H1 (cell line): ENCODE measurements at regions not wholly inside any gene's neighbourhood (a gene's known extent, or its start where the extent isn't known, plus 50 kb on each side); places are given as distances from the start of the nearest gene placed in this dataset.

ENCODE experiments used
- CTCF ChIA-PET: fragments of 300-600 bp; sonication (Branson Sonifier 250); formaldehyde crosslinking; loops from one replicate; lab custom pipeline; 2021; ENCODE audit not compliant: partially characterized antibody; lab: Charles Lee
- POLR2A ChIA-PET: fragments of 300-600 bp; sonication (Branson Sonifier 250); formaldehyde crosslinking; loops from one replicate; lab custom pipeline; 2021; ENCODE audit warnings: inconsistent platforms; ENCODE audit not compliant: partially characterized antibody; lab: Charles Lee
- DNase-seq, 2 experiments: peaks; one replicate each; pipeline versions ENCODE4 v3.0.0 to v3.0.0-alpha.2; 2010 to 2022; ENCODE audit warnings: low spot score in 2 of 2, low read depth in 1 of 2, mixed read lengths in 1 of 2
- FAIRE-seq: peaks from 2 replicates; lab custom pipeline; 2011; peaks lifted over from hg19 to GRCh38; lab: Jason Lieb, UNC
- H2AFZ ChIP-seq: 2 replicates; pipeline ENCODE4 v1.8.1; 2012; ENCODE audit warnings: low read length, inconsistent platforms
- H2AK5ac ChIP-seq: 2 replicates; pipeline ENCODE4 v1.6.1; 2013; ENCODE audit warnings: low read depth, low read length
- H2BK120ac ChIP-seq: replicated peaks from 2 replicates; pipeline ENCODE3; 2013; ENCODE audit warnings: low read depth, low read length, inconsistent platforms
- H2BK12ac ChIP-seq: 2 replicates; pipeline ENCODE4 v1.6.1; 2013; ENCODE audit warnings: low read depth, low read length
- H2BK15ac ChIP-seq: 2 replicates; pipeline ENCODE4 v1.6.1; 2013; ENCODE audit warnings: low read length
- H2BK20ac ChIP-seq: 2 replicates; pipeline ENCODE4 v1.6.1; 2013; ENCODE audit warnings: low read length
- H2BK5ac ChIP-seq: 2 replicates; pipeline ENCODE4 v1.6.1; 2013; ENCODE audit warnings: low read depth, low read length
- H3K14ac ChIP-seq: 2 replicates; pipeline ENCODE4 v1.6.1; 2013; ENCODE audit warnings: inconsistent platforms; ENCODE audit not compliant: insufficient read length
- H3K18ac ChIP-seq: 2 replicates; pipeline ENCODE4 v1.6.1; 2013; ENCODE audit warnings: low read length; ENCODE audit errors: extremely low read depth
- H3K23ac ChIP-seq: 2 replicates; pipeline ENCODE4 v1.6.1; 2013; ENCODE audit warnings: inconsistent platforms; ENCODE audit not compliant: insufficient read length
- H3K23me2 ChIP-seq: 2 replicates; pipeline ENCODE4 v1.6.1; 2013; ENCODE audit warnings: low read depth, low read length
- H3K27ac ChIP-seq: 2 replicates; pipeline ENCODE4 v1.6.1; 2011; ENCODE audit warnings: low read depth, low read length, inconsistent platforms
- H3K27me3 ChIP-seq, 4 experiments: replicated peaks in 1 of 4; 1 replicate in 1 of 4; 2 replicates in 3 of 4; pipeline versions ENCODE4 v1.6.1 to v1.8.1; 2011 to 2013; ENCODE audit warnings: low read length in 3 of 4, mild to moderate bottlenecking in 3 of 4, inconsistent platforms in 2 of 4, mixed read lengths in 2 of 4, moderate library complexity in 1 of 4; ENCODE audit not compliant: control insufficient read depth in 3 of 4, insufficient read depth in 3 of 4; ENCODE audit errors: extremely low read depth in 1 of 4
- H3K36me3 ChIP-seq, 4 experiments: 2 replicates each; pipeline versions ENCODE4 v1.6.1 to v1.8.1; 2011 to 2013; ENCODE audit warnings: mild to moderate bottlenecking in 4 of 4, low read length in 3 of 4, moderate library complexity in 2 of 4, control low read depth in 1 of 4, inconsistent platforms in 1 of 4; ENCODE audit not compliant: insufficient read depth in 4 of 4, control insufficient read depth in 2 of 4
- H3K4ac ChIP-seq: replicated peaks from 2 replicates; pipeline ENCODE3; 2013; ENCODE audit warnings: low read length, low read depth, mixed read lengths, inconsistent platforms; ENCODE audit not compliant: insufficient read length
- H3K4me1 ChIP-seq, 4 experiments: replicated peaks in 1 of 4; 1 replicate in 1 of 4; 2 replicates in 3 of 4; pipeline versions ENCODE4 v1.6.1 to v1.8.1; 2011 to 2013; ENCODE audit warnings: low read length in 3 of 4, inconsistent platforms in 2 of 4, mixed read lengths in 1 of 4; ENCODE audit not compliant: insufficient read depth in 4 of 4, control insufficient read depth in 3 of 4
- H3K4me2 ChIP-seq, 2 experiments: 2 replicates each; pipeline versions ENCODE4 v1.6.1 to v1.8.1; 2011 to 2013; ENCODE audit warnings: low read depth in 2 of 2, low read length in 2 of 2, control low read depth in 1 of 2, inconsistent platforms in 1 of 2, mild to moderate bottlenecking in 1 of 2; ENCODE audit not compliant: insufficient read depth in 1 of 2
- H3K4me3 ChIP-seq, 4 experiments: fragments of 200-600, 300-600 bp in 1 of 4; sonication (generic), shearing (Covaris generic), sonication (Bioruptor Twin) in 1 of 4; 2 replicates each; pipeline versions ENCODE4 v1.5.1 to v1.8.1; 2011 to 2016; ENCODE audit warnings: low read length in 4 of 4, low read depth in 3 of 4, control low read depth in 2 of 4, inconsistent platforms in 2 of 4, mild to moderate bottlenecking in 2 of 4, mixed read lengths in 1 of 4, moderate library complexity in 1 of 4; ENCODE audit not compliant: insufficient read depth in 2 of 4; ENCODE audit errors: extremely low read depth in 1 of 4
- H3K56ac ChIP-seq: replicated peaks from 2 replicates; pipeline ENCODE3; 2013; ENCODE audit warnings: low read depth, mild to moderate bottlenecking, mixed read lengths, low read length, inconsistent platforms; ENCODE audit not compliant: insufficient read length
- H3K79me1 ChIP-seq: 2 replicates; pipeline ENCODE4 v1.6.1; 2013; ENCODE audit warnings: low read depth, low read length, control low read depth
- H3K79me2 ChIP-seq, 2 experiments: 2 replicates each; pipeline versions ENCODE4 v1.6.1 to v1.8.1; 2012 to 2013; ENCODE audit warnings: low read length in 2 of 2, mild to moderate bottlenecking in 2 of 2, inconsistent platforms in 1 of 2; ENCODE audit not compliant: insufficient read depth in 2 of 2, control insufficient read depth in 1 of 2
- H3K9ac ChIP-seq, 4 experiments: replicated peaks in 1 of 4; 1 replicate in 1 of 4; 2 replicates in 3 of 4; pipeline versions ENCODE4 v1.6.1 to v1.8.1; 2011 to 2013; ENCODE audit warnings: low read depth in 3 of 4, low read length in 3 of 4, control low read depth in 2 of 4, mild to moderate bottlenecking in 2 of 4, moderate library complexity in 2 of 4, inconsistent platforms in 1 of 4; ENCODE audit errors: extremely low read depth in 1 of 4
- H3K9me3 ChIP-seq, 2 experiments: 2 replicates each; pipeline versions ENCODE4 v1.6.1 to v1.8.1; 2012 to 2013; ENCODE audit warnings: mild to moderate bottlenecking in 2 of 2, moderate library complexity in 2 of 2, control low read depth in 1 of 2, inconsistent platforms in 1 of 2, low read depth in 1 of 2, low read length in 1 of 2, mixed read lengths in 1 of 2; ENCODE audit not compliant: insufficient read depth in 2 of 2
- H4K20me1 ChIP-seq, 2 experiments: replicated peaks in 1 of 2; 2 replicates each; pipeline versions ENCODE3 to v1.8.1; 2011 to 2013; ENCODE audit warnings: inconsistent platforms in 2 of 2, low read length in 2 of 2, mild to moderate bottlenecking in 1 of 2; ENCODE audit not compliant: insufficient read depth in 2 of 2, control insufficient read depth in 1 of 2
- H4K5ac ChIP-seq: 2 replicates; pipeline ENCODE4 v1.6.1; 2013; ENCODE audit warnings: low read length, low read depth, mixed read lengths, inconsistent platforms; ENCODE audit not compliant: insufficient read length
- H4K8ac ChIP-seq: 2 replicates; pipeline ENCODE4 v1.8.0; 2013; ENCODE audit warnings: mild to moderate bottlenecking, moderate library complexity, low read length, inconsistent platforms; ENCODE audit not compliant: insufficient read depth; ENCODE audit errors: extremely low read depth
- H4K91ac ChIP-seq: replicated peaks from 2 replicates; pipeline ENCODE3; 2013; ENCODE audit warnings: low read length, mixed read lengths, inconsistent platforms; ENCODE audit not compliant: insufficient read length
- CBX5 ChIP-seq: fragments of 300-800, 300-1000 bp; sonication (generic); IDR thresholded peaks from 2 replicates; pipeline ENCODE4 v1.7.1; 2016; ENCODE audit warnings: antibody characterized with exemption, low read length, low read depth
- CREB1 ChIP-seq: IDR thresholded peaks from 2 replicates; pipeline ENCODE4 v1.6.1; 2012; ENCODE audit warnings: inconsistent platforms
- EP300 ChIP-seq, 2 experiments: IDR thresholded peaks; 1 replicate in 1 of 2; 2 replicates in 1 of 2; pipeline ENCODE4 v1.6.1; 2011 to 2012; ENCODE audit warnings: low read depth in 2 of 2, low read length in 2 of 2, mild to moderate bottlenecking in 2 of 2, borderline replicate concordance in 1 of 2, inconsistent platforms in 1 of 2, moderate library complexity in 1 of 2
- KDM1A ChIP-seq: fragments of 200-600, 300-600 bp; sonication (generic); IDR thresholded peaks from 2 replicates; pipeline ENCODE4 v1.7.1; 2016; ENCODE audit warnings: mild to moderate bottlenecking, low read length, borderline replicate concordance
- KDM5A ChIP-seq: fragments of 200-600 bp; IDR thresholded peaks from 2 replicates; pipeline ENCODE4 v1.7.1; 2012; ENCODE audit warnings: mild to moderate bottlenecking, low read length, inconsistent platforms, mixed read lengths
- RNF2 ChIP-seq: fragments of 200-900, 300-1000 bp; sonication (generic); IDR thresholded peaks from 2 replicates; pipeline ENCODE4 v1.7.1; 2016; ENCODE audit warnings: borderline replicate concordance, low read depth, mild to moderate bottlenecking, antibody characterized with exemption, low read length; ENCODE audit not compliant: poor library complexity, severe bottlenecking; ENCODE audit errors: missing control alignments
- RXRA ChIP-seq: IDR thresholded peaks from 2 replicates; pipeline ENCODE4 v1.6.1; 2011; ENCODE audit warnings: low read depth, mild to moderate bottlenecking, low read length, moderate library complexity; ENCODE audit not compliant: insufficient read depth
- SP4 ChIP-seq: IDR thresholded peaks from 2 replicates; pipeline ENCODE4 v1.6.1; 2012; ENCODE audit warnings: low read length, inconsistent platforms
- TAF7 ChIP-seq: optimal IDR thresholded peaks from 2 replicates; pipeline ENCODE3; 2011; ENCODE audit warnings: low read depth, mild to moderate bottlenecking, inconsistent platforms, low read length, moderate library complexity, borderline replicate concordance
- WGBS, 2 experiments: shearing (Covaris generic) in 1 of 2; methylation state at CpG; one replicate each; pipeline versions ENCODE4 v1.1.6 to v1.1.7; 2013 to 2015; ENCODE audit warnings: low lambda C conversion rate in 2 of 2, mixed read lengths in 2 of 2, inconsistent platforms in 1 of 2, low coverage in 1 of 2, missing lambda C conversion rate in 1 of 2; ENCODE audit not compliant: insufficient replicate concordance in 2 of 2, insufficient coverage in 1 of 2, insufficient read length in 1 of 2; ENCODE audit errors: extremely low coverage in 1 of 2, missing lambda C conversion rate in 1 of 2; 5-methylcytosine and 5-hydroxymethylcytosine counted together

GRCh38 chr3:159726231-159726964 lies 262.2 kb upstream of the IL12A start:
- Histone ChIP-seq H2BK15ac (no peak overlapping the region), H4K20me1 (no peaks in the 10 kb centered on the region), H3K4me1 (peaks cover 0 to 6% (median 0%) of the 10 kb centered on the region in 4 experiments; a peak in 1 of 7 replicates), H3K79me1 (no peaks in the 10 kb centered on the region), H3K9me3 (no peaks in the 10 kb centered on the region), H3K56ac (no peak overlapping the region), H2BK12ac (no peak overlapping the region), H3K79me2 (no peaks in the 10 kb centered on the region), H3K18ac (no peak overlapping the region), H3K27me3 (no peaks in the 10 kb centered on the region), H2AFZ (no peak overlapping the region; the same call in 1 of the 2 replicates), H3K4ac (no peak overlapping the region), H3K23ac (no peak overlapping the region), H2AK5ac (no peak overlapping the region), H3K4me2 (no peak overlapping the region), H3K4me3 (no peak overlapping the region), H2BK120ac (no peak overlapping the region), H3K36me3 (no peaks in the 10 kb centered on the region), H2BK5ac (no peak overlapping the region), H3K27ac (no peak overlapping the region), H4K8ac (no peak overlapping the region), H2BK20ac (no peak overlapping the region), H3K9ac (no peak overlapping the region), H3K23me2 (no peaks in the 10 kb centered on the region), H3K14ac (no peak overlapping the region), H4K5ac (no peak overlapping the region), H4K91ac (no peak overlapping the region)
- CTCF ChIA-PET: interaction anchor here (1.3 to 4.8 kb wide), 4 partner anchors 13 to 79 kb away, joined by 3 to 16 read pairs (median 5); no protein-coding TSS in a partner anchor
- no peak for FAIRE-seq
- DNase-seq: no peak
- no peak for TF ChIP-seq KDM1A
- no peak for TF ChIP-seq CBX5
- TF ChIP-seq EP300 (IDR thresholded peaks at IDR 0.05; ENCODE audit: borderline replicate concordance in 1 of 2, low read depth in 2 of 2, low read length in 2 of 2): no peak
- TF ChIP-seq RNF2: no peak
- no peak for TF ChIP-seq TAF7
- no peak for TF ChIP-seq RXRA
- no peak for TF ChIP-seq KDM5A
- no peak for TF ChIP-seq SP4
- no peak for TF ChIP-seq CREB1
- POLR2A ChIA-PET: no interaction called here
- 93% methylated on average over 7 of the region's 7 CpGs; no CpG with 5 or more reads in 1 of the 2 experiments for whole genome bisulfite sequencing, 2 experiments
